Muscle of back (tissue), 3 donors: ENCODE measurements at regions not wholly inside any gene's neighbourhood (a gene's known extent, or its start where the extent isn't known, plus 50 kb on each side); places are given as distances from the start of the nearest gene placed in this dataset.
"Not testable (repeated sequence)": the region's sequence is repeated elsewhere in the genome, so short reads cannot be mapped to it uniquely, and the experiment has no call there.

Experiments used
- DNase-seq, 3 donors: peaks; one replicate each; pipeline versions ENCODE4 v3.0.0 to v3.0.0-alpha.2; 2013

DNA sequence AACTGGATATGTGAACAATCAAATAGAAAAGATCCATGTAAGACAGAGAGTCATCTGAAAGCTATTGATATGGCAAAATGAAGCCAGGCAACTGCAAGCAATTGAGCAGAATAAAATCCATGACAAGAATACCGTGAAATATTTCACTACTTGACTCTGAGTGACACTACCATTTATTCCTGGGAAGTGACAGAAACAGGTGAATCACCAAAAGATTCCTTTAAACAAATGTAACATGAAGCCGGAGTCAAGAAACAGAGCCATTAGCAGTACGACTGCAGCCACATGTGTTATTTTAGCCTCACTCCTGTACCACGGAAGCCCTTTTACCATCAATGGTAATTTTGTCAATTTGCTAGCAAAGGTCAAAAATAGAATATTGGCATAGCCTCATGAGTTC is 197.7 kb upstream of the POT1 start:
- DNase-seq, result no peak

DNA sequence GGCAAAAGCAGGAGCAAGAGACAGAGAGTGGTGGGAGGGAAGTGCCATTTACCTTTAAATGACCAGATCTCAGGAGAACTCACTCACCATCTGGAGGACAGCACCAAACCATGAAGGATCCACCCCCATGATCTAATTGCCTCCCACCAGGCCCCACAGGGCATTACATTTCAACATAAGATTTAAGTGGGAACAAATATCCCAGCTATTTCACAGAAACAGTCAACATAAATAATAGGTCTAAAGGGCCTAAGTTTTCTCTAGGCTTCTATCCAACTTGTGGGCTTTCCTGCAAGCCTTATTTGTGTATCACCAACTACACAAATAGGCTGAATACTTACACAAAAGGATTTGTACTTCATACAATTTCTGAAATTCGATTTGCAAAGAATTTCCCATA is 196.8 kb upstream of the POT1 start:
- DNase-seq, result peak in 1 of 3 donors; percentile 20

DNA sequence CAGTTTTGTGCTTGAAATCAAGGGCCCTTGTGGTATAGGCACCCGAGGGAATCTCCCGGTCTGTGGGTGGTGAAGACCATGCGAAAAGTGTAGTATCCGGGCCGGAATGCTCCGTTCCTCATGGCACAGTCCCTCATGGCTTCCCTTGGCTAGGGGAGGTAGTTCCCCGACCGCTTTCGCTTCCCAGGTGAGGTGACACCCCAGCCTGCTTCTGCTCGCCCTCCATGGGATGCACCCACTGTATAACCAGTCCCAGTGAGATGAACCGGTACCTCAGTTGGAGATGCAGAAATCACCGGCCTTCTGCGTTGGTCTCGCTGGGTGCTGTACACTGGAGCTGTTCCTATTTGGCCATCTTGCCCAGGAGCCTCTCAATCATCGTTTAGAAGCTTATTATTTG is 195.7 kb upstream of the POT1 start:
- DNase-seq, result no peak

DNA sequence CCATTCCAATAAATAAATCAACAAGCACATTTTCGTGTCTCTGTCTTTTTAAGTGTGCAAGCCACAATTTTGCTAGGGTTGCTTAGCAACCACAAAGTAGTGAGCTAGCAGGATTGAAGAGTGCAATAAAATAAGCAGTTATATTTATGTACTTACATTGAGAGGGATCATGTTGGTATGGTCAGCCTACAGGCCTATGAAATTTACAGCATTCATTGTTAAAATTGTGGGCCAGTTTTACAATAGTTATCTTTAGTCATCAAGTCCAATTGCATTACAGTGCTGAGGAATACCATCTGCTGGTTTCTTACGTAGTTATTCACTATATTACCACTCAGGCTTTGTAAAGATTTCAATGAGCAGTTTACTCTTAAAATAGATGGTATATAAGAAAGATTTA is 192.5 kb upstream of the POT1 start:
- DNase-seq, result no peak

DNA sequence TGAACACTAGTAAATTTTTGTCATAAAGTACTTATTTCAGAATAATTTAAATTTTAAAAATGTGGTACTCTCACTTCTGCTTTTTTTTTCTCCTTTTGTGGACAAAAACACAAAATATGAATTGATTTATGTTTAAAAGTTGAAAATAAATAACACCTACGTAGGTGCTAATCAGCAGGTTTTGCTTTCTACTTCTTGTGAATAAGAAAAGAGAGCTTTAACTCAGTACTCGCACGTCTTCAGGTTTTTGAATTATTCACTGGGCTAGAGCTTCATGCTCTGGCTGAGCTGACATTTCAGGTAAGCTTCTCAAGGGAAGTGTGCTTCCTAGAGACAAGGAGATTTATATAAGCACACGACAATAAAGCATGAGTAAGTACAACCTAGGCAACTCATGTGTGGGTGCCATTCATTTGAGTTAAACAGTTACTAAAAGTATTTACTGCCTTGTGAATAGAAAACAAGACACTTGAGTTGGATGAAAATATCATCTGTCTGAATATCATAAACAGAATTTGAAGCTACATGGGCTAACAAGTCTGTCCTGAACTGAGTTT is 190.0 kb upstream of the POT1 start:
- no peak for DNase-seq

DNA sequence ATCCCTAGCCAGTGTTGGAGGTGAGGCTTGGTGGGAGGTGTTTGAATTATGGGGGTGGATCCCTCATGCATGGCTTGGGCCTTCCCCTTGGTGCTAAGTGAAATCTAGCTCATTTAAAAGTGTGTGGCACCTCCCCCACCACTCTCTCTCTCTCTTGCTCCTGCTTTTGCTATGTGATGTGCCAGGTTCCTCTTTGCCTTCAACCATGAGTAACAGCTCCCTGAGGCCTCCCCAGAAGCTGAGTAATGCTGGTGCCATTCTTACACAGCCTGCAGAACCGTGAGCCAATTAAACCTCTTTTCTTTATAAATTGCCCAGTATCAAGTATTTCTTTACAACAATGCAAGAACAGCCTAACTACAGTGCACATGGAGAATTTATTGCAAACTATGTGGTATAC is 188.8 kb upstream of the POT1 start:
- DNase-seq, result no peak

DNA sequence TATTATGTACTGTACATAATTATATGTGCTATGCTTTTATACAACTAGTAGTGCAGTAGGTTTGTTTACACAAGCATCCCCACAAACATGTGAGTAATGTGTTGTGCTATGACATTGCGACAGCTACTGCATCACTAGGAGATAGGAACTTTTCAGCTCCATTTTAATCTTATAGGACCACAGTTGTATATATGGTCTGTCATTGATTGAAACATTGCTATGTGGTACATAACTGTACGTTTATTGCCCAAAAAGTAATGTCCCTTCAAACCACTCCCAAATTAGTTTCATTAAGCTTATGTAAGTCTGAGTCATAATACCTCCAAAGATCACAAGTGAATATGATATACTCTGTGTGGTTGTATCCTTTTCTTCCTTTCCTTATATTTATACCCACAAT is 183.2 kb upstream of the POT1 start:
- DNase-seq, result no peak

DNA sequence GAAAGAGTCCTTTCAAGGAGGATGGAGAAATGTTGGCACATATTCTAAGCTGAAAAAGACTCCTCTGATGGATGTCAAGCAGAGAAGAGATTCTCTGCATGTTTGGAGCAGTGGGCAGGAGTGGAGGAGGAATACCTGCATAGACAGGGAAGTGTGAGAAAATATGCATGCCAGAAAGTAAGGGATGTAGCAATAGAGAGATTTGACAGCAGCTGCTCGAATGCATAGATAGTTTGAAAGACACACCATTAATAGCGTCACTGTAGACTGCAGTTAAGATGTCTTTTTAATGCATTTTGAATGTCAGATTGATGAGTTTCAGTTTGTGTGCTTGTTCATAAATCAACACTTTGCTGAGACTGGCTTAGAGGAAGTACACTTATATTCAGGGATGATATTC is 169.9 kb upstream of the POT1 start:
- no peak for DNase-seq

DNA sequence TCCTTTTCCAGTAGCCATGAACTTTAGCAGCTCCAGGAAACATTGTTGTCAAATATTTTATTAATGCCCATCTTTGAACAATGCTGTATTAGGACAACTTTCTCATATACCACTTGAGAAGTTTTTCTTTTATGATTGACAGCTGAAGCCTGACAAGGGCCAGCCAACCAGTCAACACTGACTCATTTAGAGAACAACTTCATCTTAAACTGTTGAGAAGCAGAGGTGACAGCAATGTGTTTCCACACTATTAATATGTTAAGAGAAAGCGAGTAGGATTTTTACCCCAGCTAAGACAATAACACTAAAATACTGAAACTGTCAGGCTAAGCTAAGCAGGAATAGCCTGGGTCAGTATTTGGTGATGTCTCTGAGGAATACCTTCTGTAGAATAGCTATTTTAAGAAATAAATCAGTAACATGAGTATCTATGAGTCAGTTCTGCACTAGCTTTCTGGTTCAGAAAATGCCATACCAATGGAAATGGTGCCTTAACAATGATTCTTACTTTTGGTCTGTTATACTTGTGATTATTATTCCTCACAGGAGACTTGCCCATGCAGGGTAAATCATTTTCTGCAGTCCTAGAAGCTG is 168.8 kb upstream of the POT1 start:
- no peak for DNase-seq

DNA sequence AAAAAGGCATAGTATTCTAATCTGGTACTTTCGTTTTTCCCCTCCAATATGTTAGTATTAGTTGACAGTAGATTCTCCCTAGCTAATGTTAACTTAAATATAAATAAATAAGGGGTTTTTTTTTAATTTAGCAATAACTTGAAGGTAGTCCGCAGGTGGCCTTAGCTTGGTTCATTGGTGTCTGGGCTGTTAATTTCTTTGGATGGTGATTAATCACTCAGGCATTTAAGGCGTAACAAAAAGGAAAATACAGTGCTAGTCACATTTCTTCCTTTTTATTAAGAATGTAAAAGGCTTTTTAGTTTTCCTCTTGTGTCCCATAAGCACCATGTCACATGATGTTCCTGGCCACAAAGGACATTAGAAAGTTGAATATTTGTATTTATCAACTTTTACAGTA is 161.0 kb upstream of the POT1 start:
- no peak for DNase-seq

DNA sequence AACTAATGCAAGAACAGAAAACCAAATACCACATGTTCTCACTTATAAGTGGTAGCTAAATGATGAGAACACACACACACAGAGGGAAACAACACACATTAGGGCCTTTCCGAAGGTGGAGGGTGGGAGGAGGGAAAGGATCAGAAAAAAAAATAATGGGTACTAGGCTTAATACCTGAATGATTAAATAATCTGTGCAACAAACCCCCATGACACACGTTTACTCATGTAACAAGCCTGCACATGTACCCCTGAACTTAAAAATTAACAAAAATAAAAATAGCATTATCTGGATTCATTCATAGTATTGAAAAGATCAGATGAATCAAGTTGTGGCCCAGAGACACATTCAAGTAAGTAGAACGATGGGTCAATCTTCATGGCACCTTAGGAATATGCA is 159.5 kb upstream of the POT1 start:
- DNase-seq, result no peak

DNA sequence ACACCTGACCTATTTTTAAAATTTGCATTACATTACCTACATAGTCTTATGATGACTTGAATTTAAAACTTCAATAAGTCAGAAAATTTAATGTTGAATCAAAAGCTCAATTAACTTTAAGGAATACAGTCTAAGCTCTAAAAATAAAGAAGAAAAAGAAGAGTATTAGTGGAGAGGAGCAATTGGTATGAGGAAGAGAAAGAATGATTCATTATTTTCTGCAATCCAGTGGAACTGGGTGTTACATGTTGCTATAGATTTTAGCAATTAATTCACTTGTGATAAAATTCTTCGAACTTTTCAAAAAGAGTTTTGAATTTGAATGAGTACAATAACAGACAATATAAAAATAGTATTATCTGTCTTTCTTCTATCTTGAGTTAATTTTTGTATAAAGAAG is 158.9 kb upstream of the POT1 start:
- DNase-seq, result no peak

DNA sequence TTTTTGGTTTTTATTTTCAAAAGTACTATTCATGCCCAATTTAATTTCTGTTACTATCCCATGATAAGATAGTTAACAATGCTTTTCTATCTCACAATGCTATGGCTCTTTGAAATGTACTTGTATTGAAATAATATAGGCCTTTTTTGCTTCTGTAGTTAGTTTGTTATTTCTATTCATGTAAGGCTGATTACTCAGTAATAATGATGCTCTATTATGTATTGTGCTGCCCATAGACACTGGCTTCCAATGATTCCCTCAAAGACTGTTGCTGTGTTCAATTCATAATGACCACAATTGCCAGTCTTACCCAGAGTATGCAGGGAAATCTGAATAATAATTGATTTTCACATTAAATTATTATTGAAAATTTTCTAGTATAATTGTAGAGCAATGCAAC is 155.5 kb upstream of the POT1 start:
- DNase-seq, result no peak

DNA sequence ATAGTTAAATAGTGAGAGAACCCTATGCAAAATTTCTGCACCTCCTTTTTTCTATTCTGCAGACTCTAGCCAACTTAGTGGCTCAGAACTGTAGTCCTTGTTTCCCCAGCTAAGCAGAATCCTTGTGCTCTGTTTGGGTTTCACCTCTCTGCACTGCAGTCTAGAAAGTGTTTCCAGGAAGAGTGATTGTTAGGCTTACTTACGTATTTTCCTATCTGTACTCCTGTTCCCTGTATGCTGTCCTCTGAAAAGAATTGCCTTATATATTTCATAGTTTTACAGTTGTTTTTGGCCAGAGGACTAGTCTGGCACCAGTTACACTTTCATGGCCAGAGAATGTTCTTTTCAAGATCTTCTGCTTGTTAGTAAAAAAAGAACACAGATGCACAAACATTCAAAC is 154.6 kb upstream of the POT1 start:
- peak; percentile 2 to 25 (median 8) for DNase-seq

DNA sequence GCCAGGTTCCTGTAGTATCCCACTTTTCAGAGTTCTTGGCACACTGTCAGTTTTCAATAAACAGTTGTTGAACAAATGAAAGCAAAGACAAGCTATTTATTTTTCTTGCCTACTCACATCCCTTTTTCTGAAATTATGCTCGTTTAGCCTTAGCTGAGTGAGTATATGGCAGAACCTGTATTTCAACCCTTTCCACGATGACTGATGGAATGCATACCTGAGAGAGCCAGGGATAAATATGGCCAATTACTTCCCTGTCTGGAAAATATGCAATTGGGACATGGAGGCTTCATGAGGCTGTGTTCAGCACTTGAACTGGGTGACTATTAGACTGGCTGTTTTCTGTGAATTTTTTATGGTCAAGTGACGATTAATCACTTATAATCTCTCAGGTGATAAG is 144.5 kb upstream of the POT1 start:
- no peak for DNase-seq

DNA sequence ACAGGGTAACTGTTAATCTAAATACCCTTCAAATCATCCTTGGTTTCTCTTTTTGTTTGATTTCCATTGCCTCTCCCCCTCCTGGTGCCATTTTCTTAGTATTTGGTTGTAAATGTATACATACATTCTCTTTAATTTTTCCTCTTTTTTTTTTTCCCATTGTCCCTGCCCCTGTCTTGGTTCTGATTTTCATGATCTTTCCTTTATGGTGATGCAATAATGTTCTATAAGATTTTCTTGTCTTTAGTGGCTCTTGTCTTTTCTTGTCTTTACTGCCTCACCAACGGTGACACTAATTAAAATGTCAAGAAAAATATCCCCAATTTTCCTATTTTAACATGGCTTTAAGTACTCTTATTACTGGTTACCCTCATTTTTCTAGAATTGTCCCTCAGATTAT is 135.9 kb upstream of the POT1 start:
- DNase-seq, result no peak

DNA sequence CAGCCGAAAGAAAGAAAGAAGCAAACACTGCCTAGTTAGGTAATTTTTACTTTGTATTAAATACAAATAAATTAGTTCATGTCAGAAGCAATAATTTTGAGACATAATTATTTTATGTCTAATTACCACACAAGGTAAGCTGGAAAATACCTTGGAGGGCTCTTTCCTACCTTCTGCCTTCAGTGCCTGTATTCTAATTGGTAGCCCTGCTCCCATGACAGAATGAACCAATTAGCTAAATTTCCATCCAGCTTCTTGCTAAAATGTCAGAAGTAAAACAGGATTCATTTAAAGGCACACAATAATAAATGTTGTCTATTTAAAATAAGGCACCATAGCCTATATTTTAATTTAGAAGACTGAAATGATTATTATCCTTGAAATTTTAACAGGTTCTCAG is 135.4 kb upstream of the POT1 start:
- DNase-seq, result no peak

DNA sequence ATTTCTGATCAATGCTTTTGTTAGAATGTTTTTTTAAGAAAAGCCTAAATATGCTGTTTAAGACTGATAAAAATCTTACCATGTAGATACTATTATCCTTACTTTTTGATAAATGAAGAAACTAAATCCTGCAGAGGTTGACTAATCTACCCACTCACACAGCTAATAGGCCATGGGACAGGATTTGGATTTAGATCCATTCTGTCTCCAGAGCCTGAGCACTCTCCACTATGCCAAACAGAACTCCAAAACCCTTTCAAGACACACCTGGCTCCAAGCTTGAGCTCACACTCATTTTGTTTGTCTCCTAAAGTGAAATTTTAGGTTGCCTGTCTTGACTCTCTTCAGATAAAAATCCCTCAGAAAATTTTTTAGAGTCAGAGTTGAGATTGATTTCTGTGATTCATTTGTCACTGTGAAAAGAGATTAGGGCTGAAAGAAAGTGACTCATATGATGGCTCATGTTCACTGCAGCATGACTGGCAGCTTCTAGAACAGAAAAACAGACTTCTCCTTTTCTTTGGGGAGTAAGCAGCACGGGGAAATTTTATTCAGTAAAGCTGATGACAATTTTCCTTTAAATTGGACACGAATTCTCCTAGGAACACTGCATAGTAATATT is 132.3 kb upstream of the POT1 start:
- peak in 1 of 3 donors; percentile 11 for DNase-seq

DNA sequence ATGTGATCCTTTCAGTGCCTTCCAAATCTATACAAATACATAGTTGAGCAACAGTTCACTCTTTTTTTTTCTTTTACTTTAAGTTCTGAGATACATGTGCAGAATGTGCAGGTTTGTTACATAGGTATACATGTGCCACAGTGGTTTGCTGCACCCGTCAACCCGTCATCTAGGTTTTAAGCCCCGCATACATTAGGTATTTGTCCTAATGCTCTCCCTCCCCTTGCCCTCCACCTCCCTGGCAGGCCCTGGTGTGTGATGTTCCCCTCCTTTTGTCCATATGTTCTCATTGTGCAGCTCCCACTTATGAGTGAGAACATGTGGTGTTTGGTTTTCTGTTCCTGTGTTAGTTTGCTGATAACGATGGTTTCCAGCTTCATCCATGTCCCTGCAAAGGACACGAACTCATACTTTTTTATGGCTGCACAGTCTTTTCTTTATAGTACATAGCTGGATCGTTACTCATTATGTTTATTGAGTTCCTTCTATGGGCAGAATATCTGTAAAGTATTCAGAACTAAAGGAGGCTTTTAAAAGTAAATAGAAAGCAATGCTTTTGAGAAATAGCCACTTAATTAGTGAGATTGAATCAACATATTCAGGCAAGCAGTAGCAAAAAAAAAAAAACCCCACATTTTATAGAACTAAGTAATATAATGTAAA is 131.6 kb upstream of the POT1 start:
- not testable (repeated sequence) for DNase-seq

DNA sequence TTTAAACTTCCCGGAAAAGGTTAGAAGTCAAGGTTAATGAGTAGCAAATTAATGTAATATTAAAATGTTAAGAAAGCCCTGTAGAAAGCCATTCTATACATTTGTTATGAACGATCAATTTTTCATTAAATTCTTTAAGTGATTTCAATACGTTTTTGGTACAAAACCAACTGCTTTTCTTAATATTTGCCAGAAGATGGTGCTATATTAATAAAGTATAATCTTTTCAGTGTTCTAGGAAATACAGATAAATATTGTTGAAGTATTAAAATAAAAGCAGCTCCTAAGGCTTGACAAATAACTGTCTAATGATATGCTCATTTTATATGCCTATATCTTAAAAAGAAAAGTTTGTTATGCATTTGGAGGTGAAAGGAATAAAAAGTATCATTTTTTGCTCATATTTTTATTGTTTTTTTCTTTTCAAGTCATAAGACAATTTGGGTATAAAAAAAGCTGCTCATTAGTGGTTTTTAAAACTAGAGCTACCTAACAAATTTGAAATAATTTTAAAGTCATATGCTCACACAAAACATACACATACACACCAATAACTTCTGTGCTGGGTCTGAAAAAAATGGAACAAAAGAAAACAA is 130.3 kb upstream of the POT1 start:
- DNase-seq, result peak in 2 of 3 donors; percentile 6

DNA sequence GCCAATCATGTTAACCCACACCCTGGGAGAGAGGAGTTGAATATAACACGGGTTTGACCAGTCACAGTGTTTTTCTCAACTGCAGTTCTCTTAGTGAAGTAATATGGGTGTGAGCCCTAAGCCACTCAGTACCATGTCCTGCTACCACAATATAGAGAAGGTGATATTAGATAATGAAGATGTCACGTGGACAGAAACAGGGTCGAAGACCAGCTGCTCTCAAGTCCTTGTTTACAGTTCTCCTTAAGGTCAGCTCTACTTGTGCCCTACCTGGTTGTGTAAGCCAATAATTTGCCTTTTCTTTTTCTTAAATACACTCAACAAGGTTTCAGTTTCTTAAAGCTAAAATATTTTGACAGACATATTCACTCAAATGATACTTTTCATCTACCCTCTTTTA is 128.3 kb upstream of the POT1 start:
- DNase-seq, result no peak

DNA sequence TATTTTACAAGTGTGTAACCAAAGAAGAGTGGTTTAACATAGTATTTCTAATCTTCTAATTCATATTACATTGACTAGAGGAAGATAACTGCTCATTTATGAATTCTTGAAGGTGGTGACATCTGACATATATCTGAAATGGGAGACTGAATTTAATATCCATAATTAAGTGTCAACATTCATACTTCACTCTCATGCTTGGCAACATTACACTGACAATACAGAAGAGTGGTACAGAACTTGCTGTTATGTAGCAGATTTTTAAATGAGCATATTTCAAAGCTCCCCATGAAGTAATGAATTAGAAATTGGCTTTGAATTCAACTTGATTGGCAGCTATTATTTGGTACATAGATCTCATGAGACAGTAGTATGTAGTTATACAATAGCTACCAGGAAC is 125.8 kb upstream of the POT1 start:
- no peak for DNase-seq

DNA sequence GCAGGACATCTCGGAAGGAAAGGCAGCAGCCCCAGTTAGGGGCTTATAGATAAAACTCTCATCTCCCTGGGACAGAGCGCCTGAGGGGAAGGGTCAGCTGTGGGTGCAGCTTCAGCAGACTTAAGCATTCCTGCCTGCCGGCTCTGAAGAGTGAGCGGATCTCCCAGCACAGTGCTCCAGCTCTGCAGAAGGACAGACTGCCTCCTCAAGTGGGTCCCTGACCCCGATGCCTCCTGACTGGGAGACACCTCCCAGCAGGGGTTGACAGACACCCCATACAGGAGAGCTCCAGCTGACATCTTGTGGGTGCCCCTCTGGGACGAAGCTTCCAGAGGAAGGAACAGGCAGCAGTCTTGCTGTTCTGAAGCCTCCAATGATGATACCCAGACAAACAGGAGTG is 117.1 kb upstream of the POT1 start:
- no peak for DNase-seq
